H1 (cell line): ENCODE measurements at regions not wholly inside any gene's neighbourhood (a gene's known extent, or its start where the extent isn't known, plus 50 kb on each side); places are given as distances from the start of the nearest gene placed in this dataset.

Experiments
- CTCF ChIA-PET: fragments of 300-600 bp; sonication (Branson Sonifier 250); formaldehyde crosslinking; loops from one replicate; lab custom pipeline; 2021; ENCODE audit not compliant: partially characterized antibody; lab: Charles Lee
- POLR2A ChIA-PET: fragments of 300-600 bp; sonication (Branson Sonifier 250); formaldehyde crosslinking; loops from one replicate; lab custom pipeline; 2021; ENCODE audit warnings: inconsistent platforms; ENCODE audit not compliant: partially characterized antibody; lab: Charles Lee
- DNase-seq, 2 experiments: peaks; one replicate each; pipeline versions ENCODE4 v3.0.0 to v3.0.0-alpha.2; 2010 to 2022; ENCODE audit warnings: low spot score in 2 of 2, low read depth in 1 of 2, mixed read lengths in 1 of 2
- FAIRE-seq: peaks from 2 replicates; lab custom pipeline; 2011; peaks lifted over from hg19 to GRCh38; lab: Jason Lieb, UNC
- H2AFZ ChIP-seq: 2 replicates; pipeline ENCODE4 v1.8.1; 2012; ENCODE audit warnings: low read length, inconsistent platforms
- H2AK5ac ChIP-seq: 2 replicates; pipeline ENCODE4 v1.6.1; 2013; ENCODE audit warnings: low read depth, low read length
- H2BK120ac ChIP-seq: replicated peaks from 2 replicates; pipeline ENCODE3; 2013; ENCODE audit warnings: low read depth, low read length, inconsistent platforms
- H2BK12ac ChIP-seq: 2 replicates; pipeline ENCODE4 v1.6.1; 2013; ENCODE audit warnings: low read depth, low read length
- H2BK15ac ChIP-seq: 2 replicates; pipeline ENCODE4 v1.6.1; 2013; ENCODE audit warnings: low read length
- H2BK20ac ChIP-seq: 2 replicates; pipeline ENCODE4 v1.6.1; 2013; ENCODE audit warnings: low read length
- H2BK5ac ChIP-seq: 2 replicates; pipeline ENCODE4 v1.6.1; 2013; ENCODE audit warnings: low read depth, low read length
- H3K14ac ChIP-seq: 2 replicates; pipeline ENCODE4 v1.6.1; 2013; ENCODE audit warnings: inconsistent platforms; ENCODE audit not compliant: insufficient read length
- H3K18ac ChIP-seq: 2 replicates; pipeline ENCODE4 v1.6.1; 2013; ENCODE audit warnings: low read length; ENCODE audit errors: extremely low read depth
- H3K23ac ChIP-seq: 2 replicates; pipeline ENCODE4 v1.6.1; 2013; ENCODE audit warnings: inconsistent platforms; ENCODE audit not compliant: insufficient read length
- H3K23me2 ChIP-seq: 2 replicates; pipeline ENCODE4 v1.6.1; 2013; ENCODE audit warnings: low read depth, low read length
- H3K27ac ChIP-seq: 2 replicates; pipeline ENCODE4 v1.6.1; 2011; ENCODE audit warnings: low read depth, low read length, inconsistent platforms
- H3K27me3 ChIP-seq, 4 experiments: replicated peaks in 1 of 4; 1 replicate in 1 of 4; 2 replicates in 3 of 4; pipeline versions ENCODE4 v1.6.1 to v1.8.1; 2011 to 2013; ENCODE audit warnings: low read length in 3 of 4, mild to moderate bottlenecking in 3 of 4, inconsistent platforms in 2 of 4, mixed read lengths in 2 of 4, moderate library complexity in 1 of 4; ENCODE audit not compliant: control insufficient read depth in 3 of 4, insufficient read depth in 3 of 4; ENCODE audit errors: extremely low read depth in 1 of 4
- H3K36me3 ChIP-seq, 4 experiments: 2 replicates each; pipeline versions ENCODE4 v1.6.1 to v1.8.1; 2011 to 2013; ENCODE audit warnings: mild to moderate bottlenecking in 4 of 4, low read length in 3 of 4, moderate library complexity in 2 of 4, control low read depth in 1 of 4, inconsistent platforms in 1 of 4; ENCODE audit not compliant: insufficient read depth in 4 of 4, control insufficient read depth in 2 of 4
- H3K4ac ChIP-seq: replicated peaks from 2 replicates; pipeline ENCODE3; 2013; ENCODE audit warnings: low read length, low read depth, mixed read lengths, inconsistent platforms; ENCODE audit not compliant: insufficient read length
- H3K4me1 ChIP-seq, 4 experiments: replicated peaks in 1 of 4; 1 replicate in 1 of 4; 2 replicates in 3 of 4; pipeline versions ENCODE4 v1.6.1 to v1.8.1; 2011 to 2013; ENCODE audit warnings: low read length in 3 of 4, inconsistent platforms in 2 of 4, mixed read lengths in 1 of 4; ENCODE audit not compliant: insufficient read depth in 4 of 4, control insufficient read depth in 3 of 4
- H3K4me2 ChIP-seq, 2 experiments: 2 replicates each; pipeline versions ENCODE4 v1.6.1 to v1.8.1; 2011 to 2013; ENCODE audit warnings: low read depth in 2 of 2, low read length in 2 of 2, control low read depth in 1 of 2, inconsistent platforms in 1 of 2, mild to moderate bottlenecking in 1 of 2; ENCODE audit not compliant: insufficient read depth in 1 of 2
- H3K4me3 ChIP-seq, 4 experiments: fragments of 200-600, 300-600 bp in 1 of 4; sonication (generic), shearing (Covaris generic), sonication (Bioruptor Twin) in 1 of 4; 2 replicates each; pipeline versions ENCODE4 v1.5.1 to v1.8.1; 2011 to 2016; ENCODE audit warnings: low read length in 4 of 4, low read depth in 3 of 4, control low read depth in 2 of 4, inconsistent platforms in 2 of 4, mild to moderate bottlenecking in 2 of 4, mixed read lengths in 1 of 4, moderate library complexity in 1 of 4; ENCODE audit not compliant: insufficient read depth in 2 of 4; ENCODE audit errors: extremely low read depth in 1 of 4
- H3K56ac ChIP-seq: replicated peaks from 2 replicates; pipeline ENCODE3; 2013; ENCODE audit warnings: low read depth, mild to moderate bottlenecking, mixed read lengths, low read length, inconsistent platforms; ENCODE audit not compliant: insufficient read length
- H3K79me1 ChIP-seq: 2 replicates; pipeline ENCODE4 v1.6.1; 2013; ENCODE audit warnings: low read depth, low read length, control low read depth
- H3K79me2 ChIP-seq, 2 experiments: 2 replicates each; pipeline versions ENCODE4 v1.6.1 to v1.8.1; 2012 to 2013; ENCODE audit warnings: low read length in 2 of 2, mild to moderate bottlenecking in 2 of 2, inconsistent platforms in 1 of 2; ENCODE audit not compliant: insufficient read depth in 2 of 2, control insufficient read depth in 1 of 2
- H3K9ac ChIP-seq, 4 experiments: replicated peaks in 1 of 4; 1 replicate in 1 of 4; 2 replicates in 3 of 4; pipeline versions ENCODE4 v1.6.1 to v1.8.1; 2011 to 2013; ENCODE audit warnings: low read depth in 3 of 4, low read length in 3 of 4, control low read depth in 2 of 4, mild to moderate bottlenecking in 2 of 4, moderate library complexity in 2 of 4, inconsistent platforms in 1 of 4; ENCODE audit errors: extremely low read depth in 1 of 4
- H3K9me3 ChIP-seq, 2 experiments: 2 replicates each; pipeline versions ENCODE4 v1.6.1 to v1.8.1; 2012 to 2013; ENCODE audit warnings: mild to moderate bottlenecking in 2 of 2, moderate library complexity in 2 of 2, control low read depth in 1 of 2, inconsistent platforms in 1 of 2, low read depth in 1 of 2, low read length in 1 of 2, mixed read lengths in 1 of 2; ENCODE audit not compliant: insufficient read depth in 2 of 2
- H4K20me1 ChIP-seq, 2 experiments: replicated peaks in 1 of 2; 2 replicates each; pipeline versions ENCODE3 to v1.8.1; 2011 to 2013; ENCODE audit warnings: inconsistent platforms in 2 of 2, low read length in 2 of 2, mild to moderate bottlenecking in 1 of 2; ENCODE audit not compliant: insufficient read depth in 2 of 2, control insufficient read depth in 1 of 2
- H4K5ac ChIP-seq: 2 replicates; pipeline ENCODE4 v1.6.1; 2013; ENCODE audit warnings: low read length, low read depth, mixed read lengths, inconsistent platforms; ENCODE audit not compliant: insufficient read length
- H4K8ac ChIP-seq: 2 replicates; pipeline ENCODE4 v1.8.0; 2013; ENCODE audit warnings: mild to moderate bottlenecking, moderate library complexity, low read length, inconsistent platforms; ENCODE audit not compliant: insufficient read depth; ENCODE audit errors: extremely low read depth
- H4K91ac ChIP-seq: replicated peaks from 2 replicates; pipeline ENCODE3; 2013; ENCODE audit warnings: low read length, mixed read lengths, inconsistent platforms; ENCODE audit not compliant: insufficient read length
- BCL11A ChIP-seq, 2 experiments: IDR thresholded peaks; one replicate each; pipeline ENCODE4 v1.6.1; 2011; ENCODE audit warnings: low read depth in 2 of 2, low read length in 2 of 2, mild to moderate bottlenecking in 2 of 2
- CEBPB ChIP-seq: IDR thresholded peaks from 2 replicates; pipeline ENCODE4 v1.6.1; 2012; ENCODE audit warnings: low read depth, low read length
- FOSL1 ChIP-seq: IDR thresholded peaks from 2 replicates; pipeline ENCODE4 v1.6.1; 2011; ENCODE audit warnings: mild to moderate bottlenecking, low read depth, low read length, moderate library complexity; ENCODE audit not compliant: insufficient read depth
- POLR2AphosphoS5 ChIP-seq: IDR thresholded peaks from 2 replicates; pipeline ENCODE4 v1.6.1; 2011; ENCODE audit warnings: low read depth, low read length
- RNF2 ChIP-seq: fragments of 200-900, 300-1000 bp; sonication (generic); IDR thresholded peaks from 2 replicates; pipeline ENCODE4 v1.7.1; 2016; ENCODE audit warnings: borderline replicate concordance, low read depth, mild to moderate bottlenecking, antibody characterized with exemption, low read length; ENCODE audit not compliant: poor library complexity, severe bottlenecking; ENCODE audit errors: missing control alignments
- SIRT6 ChIP-seq: IDR thresholded peaks from one replicate; pipeline ENCODE4 v1.7.1; 2012; ENCODE audit warnings: low read length, inconsistent platforms
- SP1 ChIP-seq: IDR thresholded peaks from 2 replicates; pipeline ENCODE4 v1.6.1; 2011; ENCODE audit warnings: low read depth, low read length
- WGBS, 2 experiments: shearing (Covaris generic) in 1 of 2; methylation state at CpG; one replicate each; pipeline versions ENCODE4 v1.1.6 to v1.1.7; 2013 to 2015; ENCODE audit warnings: low lambda C conversion rate in 2 of 2, mixed read lengths in 2 of 2, inconsistent platforms in 1 of 2, low coverage in 1 of 2, missing lambda C conversion rate in 1 of 2; ENCODE audit not compliant: insufficient replicate concordance in 2 of 2, insufficient coverage in 1 of 2, insufficient read length in 1 of 2; ENCODE audit errors: extremely low coverage in 1 of 2, missing lambda C conversion rate in 1 of 2; 5-methylcytosine and 5-hydroxymethylcytosine counted together
- TF ChIP-seq, protein P1 (sequence below): IDR thresholded peaks from 2 replicates; pipeline ENCODE4 v1.6.1; 2011; ENCODE audit warnings: low read depth, mild to moderate bottlenecking, low read length; ENCODE audit not compliant: insufficient read depth
- TF ChIP-seq, protein P2 (sequence below): IDR thresholded peaks from 2 replicates; pipeline ENCODE4 v1.6.1; 2012; ENCODE audit warnings: low read length, inconsistent platforms
- TF ChIP-seq, protein P3 (sequence below): IDR thresholded peaks from 2 replicates; pipeline ENCODE4 v1.6.1; 2011; ENCODE audit warnings: low read length, improper control_type of control experiment

DNA sequence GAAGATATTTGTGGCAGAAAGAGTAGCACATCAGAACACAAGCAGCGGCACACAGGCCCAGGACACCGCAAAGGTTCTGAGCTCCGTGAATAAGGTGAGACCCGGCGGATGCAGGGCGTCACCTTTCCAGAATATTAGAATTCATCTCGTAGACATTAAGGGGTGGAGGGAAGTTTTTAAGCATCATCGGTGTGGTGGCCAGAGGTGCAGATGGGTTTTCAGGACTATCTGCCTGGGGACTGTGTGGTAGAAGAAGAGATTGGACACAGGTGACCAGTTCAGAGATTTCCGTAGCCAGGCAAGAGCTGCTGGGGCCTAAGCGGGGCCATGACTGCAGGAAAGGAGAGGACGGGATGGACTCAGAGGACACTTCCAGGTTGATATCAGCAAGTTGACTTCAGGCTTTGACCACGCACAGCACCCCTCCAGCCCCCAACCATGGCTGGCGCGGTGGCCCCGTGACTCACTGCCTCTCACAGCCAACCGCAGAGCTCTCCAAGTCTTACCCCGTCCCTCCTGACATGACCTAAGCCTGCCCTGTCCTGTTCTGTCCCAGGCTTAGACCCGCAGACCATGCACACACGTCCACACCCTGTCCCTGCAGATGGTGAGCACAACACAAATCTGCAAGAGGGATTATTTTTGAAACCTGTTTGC, 97.2 kb downstream of the OAT start:
- Histone ChIP-seq H2AK5ac (no peak overlapping the region), H3K14ac (no peak overlapping the region), H3K4me2 (no peak overlapping the region), H4K20me1 (no peaks in the 10 kb centered on the region), H2AFZ (no peak overlapping the region), H3K4me3 (no peak overlapping the region), H3K4ac (no peak overlapping the region), H3K4me1 (peaks cover 0 to 3% (median 0%) of the 10 kb centered on the region in 4 experiments; a peak in 2 of 7 replicates), H4K8ac (no peak overlapping the region), H3K56ac (no peak overlapping the region), H3K23me2 (no peaks in the 10 kb centered on the region), H3K23ac (no peak overlapping the region), H3K18ac (no peak overlapping the region; the same call in 1 of the 2 replicates), H3K9ac (no peak overlapping the region), H3K79me2 (no peaks in the 10 kb centered on the region), H2BK20ac (no peak overlapping the region), H3K79me1 (no peaks in the 10 kb centered on the region), H2BK12ac (no peak overlapping the region), H3K27ac (no peak overlapping the region), H3K27me3 (no peaks in the 10 kb centered on the region), H4K91ac (no peak overlapping the region), H2BK120ac (no peak overlapping the region), H2BK5ac (no peak overlapping the region), H3K9me3 (no peaks in the 10 kb centered on the region), H2BK15ac (no peak overlapping the region), H3K36me3 (no peaks in the 10 kb centered on the region), H4K5ac (no peak overlapping the region)
- FAIRE-seq (no peak), DNase-seq (no peak)
- ChIA-PET CTCF (interaction anchor here (0.9 kb wide), 1 partner anchor 10 kb away, joined by 3 read pairs; no protein-coding TSS in a partner anchor), POLR2A (no interaction called here)
- WGBS, 2 experiments = 94% methylated on average over 19 of the region's 19 CpGs; no CpG with 5 or more reads in 1 of the 2 experiments
- TF ChIP-seq, protein P1, sequence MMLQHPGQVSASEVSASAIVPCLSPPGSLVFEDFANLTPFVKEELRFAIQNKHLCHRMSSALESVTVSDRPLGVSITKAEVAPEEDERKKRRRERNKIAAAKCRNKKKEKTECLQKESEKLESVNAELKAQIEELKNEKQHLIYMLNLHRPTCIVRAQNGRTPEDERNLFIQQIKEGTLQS = no peak
- TF ChIP-seq FOSL1 (no peak), CEBPB (no peak), POLR2AphosphoS5 (no peak), SP1 (no peak), RNF2 (no peak), BCL11A (IDR thresholded peaks at IDR 0.05; ENCODE audit: low read depth in 2 of 2, low read length in 2 of 2) (no peak), SIRT6 (no peak)
- TF ChIP-seq, protein P2, sequence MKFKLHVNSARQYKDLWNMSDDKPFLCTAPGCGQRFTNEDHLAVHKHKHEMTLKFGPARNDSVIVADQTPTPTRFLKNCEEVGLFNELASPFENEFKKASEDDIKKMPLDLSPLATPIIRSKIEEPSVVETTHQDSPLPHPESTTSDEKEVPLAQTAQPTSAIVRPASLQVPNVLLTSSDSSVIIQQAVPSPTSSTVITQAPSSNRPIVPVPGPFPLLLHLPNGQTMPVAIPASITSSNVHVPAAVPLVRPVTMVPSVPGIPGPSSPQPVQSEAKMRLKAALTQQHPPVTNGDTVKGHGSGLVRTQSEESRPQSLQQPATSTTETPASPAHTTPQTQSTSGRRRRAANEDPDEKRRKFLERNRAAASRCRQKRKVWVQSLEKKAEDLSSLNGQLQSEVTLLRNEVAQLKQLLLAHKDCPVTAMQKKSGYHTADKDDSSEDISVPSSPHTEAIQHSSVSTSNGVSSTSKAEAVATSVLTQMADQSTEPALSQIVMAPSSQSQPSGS = no peak
- TF ChIP-seq, protein P3, sequence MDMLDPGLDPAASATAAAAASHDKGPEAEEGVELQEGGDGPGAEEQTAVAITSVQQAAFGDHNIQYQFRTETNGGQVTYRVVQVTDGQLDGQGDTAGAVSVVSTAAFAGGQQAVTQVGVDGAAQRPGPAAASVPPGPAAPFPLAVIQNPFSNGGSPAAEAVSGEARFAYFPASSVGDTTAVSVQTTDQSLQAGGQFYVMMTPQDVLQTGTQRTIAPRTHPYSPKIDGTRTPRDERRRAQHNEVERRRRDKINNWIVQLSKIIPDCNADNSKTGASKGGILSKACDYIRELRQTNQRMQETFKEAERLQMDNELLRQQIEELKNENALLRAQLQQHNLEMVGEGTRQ = no peak
